ENCODE measurements at regions not wholly inside any gene's neighbourhood (a gene's known extent, or its start where the extent isn't known, plus 50 kb on each side); places are given as distances from the start of the nearest gene placed in this dataset.

DNA sequence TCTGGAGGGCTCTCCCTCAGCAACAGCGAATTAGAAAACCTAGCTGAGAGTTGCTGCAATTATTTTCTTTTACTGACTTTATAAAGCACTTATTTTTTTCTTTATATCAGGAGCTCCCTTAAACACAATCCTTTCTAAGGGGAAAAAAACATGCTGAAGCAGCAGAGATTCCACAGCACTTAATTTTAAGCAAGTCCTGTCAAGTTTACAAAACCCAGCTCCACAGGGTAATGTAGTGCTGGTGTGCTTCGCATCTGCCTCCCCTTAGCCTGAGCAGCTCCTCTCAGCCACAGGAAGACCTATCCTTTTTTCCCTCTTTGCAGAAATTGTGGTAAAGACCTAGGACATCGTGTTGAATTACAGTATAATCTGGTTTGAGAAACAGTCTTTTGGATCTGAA is 208.1 kb upstream of the SYNDIG1 start:
- DNase-seq (ENCODE audit: low read depth in 2 of 2), result no peak

DNA sequence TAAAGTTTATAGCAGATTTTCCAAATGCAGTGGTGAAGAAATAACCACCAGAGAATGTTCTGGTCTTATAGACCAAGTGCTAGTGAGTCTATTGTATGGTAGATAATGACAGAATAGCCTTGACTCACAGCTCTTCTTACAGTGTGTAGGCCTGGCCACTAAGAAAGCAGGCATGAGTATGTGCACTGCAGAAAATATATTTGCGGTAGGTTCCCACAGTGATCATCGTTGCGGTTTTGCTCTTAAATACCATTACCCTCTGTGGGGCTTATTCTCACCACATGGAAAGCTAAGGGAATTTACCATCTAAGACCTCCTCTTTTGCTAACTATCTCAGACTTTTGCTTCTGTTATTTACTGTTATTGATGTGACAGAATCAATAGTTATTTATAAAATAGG is 212.3 kb upstream of the SYNDIG1 start:
- no peak for DNase-seq (ENCODE audit: low read depth in 2 of 2)

DNA sequence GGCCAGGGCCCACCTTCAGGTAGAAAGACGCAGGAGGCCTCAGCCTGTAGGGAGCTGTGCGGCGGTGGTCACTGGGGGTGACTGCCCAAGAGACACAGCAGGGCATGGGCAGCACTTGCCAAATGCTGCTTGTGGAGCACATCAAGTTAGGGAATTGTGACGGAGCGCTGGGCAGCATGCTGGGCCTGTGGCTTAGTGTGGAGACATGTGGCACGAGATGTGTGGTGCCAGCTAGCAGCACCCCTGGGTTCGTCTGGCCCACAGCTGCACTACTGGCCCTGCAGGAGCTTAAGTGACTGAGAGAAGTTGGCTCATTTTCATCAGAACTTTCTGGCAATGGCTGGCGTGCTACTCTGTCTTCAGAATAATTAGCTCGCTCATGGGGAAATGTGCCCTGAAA is 213.1 kb upstream of the SYNDIG1 start:
- DNase-seq (ENCODE audit: low read depth in 2 of 2), result no peak

DNA sequence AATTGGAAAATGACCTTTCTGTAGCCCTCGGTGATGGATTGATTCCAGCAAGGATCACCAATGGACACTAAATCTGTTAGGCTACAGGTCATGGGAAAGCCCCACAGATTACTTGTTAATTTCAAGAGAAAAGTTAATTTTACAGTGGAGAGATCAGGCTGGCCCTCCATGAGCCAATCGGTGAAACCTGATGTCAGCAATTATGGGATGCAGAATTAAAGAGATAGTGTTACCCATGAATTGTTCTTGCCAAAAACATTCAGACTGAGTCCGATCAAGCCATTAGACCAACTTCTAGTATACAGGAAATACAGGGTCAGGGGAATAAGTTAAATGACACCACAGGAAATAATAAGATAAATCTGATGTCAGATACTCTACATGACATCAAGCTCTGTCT is 214.9 kb upstream of the SYNDIG1 start:
- DNase-seq (ENCODE audit: low read depth in 2 of 2), result no peak

DNA sequence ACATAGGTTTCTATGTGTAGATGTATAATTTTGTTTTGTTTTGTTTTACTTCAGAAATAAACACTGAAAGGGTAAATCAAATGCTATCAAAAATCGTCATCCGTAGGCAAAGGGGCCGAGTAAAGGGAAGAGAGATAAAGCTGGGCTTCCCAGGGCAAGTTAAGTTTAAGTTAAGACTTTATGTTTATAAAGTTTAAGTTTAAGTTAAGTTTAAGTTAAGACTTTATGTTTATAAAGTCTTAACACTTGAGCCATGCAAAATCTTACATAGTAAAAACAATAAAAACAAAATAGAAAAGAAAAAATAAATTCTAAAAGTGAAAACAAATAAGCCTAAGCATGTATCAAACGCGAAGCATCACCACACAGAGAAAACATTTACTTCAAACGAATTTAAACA is 216.1 kb upstream of the SYNDIG1 start:
- DNase-seq (ENCODE audit: low read depth in 2 of 2), result no peak

DNA sequence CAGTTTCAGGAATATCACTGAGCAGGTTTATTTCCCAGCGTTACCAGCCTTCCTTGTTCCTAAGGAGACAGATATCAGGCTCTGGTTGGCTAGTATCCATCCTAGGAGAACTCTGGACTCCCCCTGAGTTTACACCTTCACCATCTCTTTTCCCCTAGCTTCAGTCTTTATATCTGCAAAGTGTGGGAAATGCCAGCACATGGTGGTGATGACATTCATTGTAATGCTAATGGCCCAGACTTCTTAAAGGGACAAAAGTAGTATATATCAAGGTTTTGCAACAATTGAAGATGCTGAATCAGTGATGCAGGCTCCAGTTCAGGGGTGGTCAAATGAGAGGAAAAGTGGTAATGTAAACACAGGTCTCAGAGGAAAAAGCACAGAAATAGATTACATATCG is 224.3 kb upstream of the SYNDIG1 start:
- DNase-seq (ENCODE audit: low read depth in 2 of 2), result no peak

DNA sequence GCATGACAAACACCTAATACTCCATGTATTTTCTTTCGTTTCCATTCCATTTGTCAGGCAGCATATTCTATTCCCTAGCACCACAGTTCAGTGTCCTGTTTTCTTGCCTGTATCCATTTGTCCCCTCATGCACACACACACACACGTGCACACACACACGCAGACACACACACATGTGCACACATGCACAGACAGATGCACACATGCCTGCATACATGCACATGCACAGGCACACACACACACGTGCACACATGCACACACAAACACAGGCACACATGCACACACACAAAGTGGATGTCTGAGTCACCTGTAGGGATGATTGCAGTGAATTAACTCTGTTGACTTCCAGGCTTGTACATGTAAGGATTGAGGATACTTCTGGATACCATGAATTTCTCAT is 226.7 kb upstream of the SYNDIG1 start:
- no peak for DNase-seq (ENCODE audit: low read depth in 2 of 2)

DNA sequence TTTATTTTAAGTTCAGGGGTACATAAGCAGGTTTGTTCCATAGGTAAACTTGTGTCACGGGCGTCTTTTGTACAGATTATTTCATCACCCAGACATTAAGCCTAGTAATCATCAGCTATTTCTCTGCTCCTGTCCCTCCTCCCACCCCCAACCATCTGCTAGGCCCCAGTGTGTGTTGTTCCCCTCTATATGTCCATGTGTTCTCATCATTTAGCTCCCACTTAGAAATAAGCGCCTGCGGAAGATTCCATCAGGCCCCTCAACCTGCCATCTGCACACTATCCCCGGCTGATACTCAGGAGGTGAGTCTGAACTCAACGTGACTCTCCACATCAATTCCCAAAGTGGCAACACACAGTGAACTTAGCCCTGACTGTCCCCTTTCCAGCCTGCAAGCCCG is 228.0 kb upstream of the SYNDIG1 start:
- DNase-seq (ENCODE audit: low read depth in 2 of 2), result no peak

DNA sequence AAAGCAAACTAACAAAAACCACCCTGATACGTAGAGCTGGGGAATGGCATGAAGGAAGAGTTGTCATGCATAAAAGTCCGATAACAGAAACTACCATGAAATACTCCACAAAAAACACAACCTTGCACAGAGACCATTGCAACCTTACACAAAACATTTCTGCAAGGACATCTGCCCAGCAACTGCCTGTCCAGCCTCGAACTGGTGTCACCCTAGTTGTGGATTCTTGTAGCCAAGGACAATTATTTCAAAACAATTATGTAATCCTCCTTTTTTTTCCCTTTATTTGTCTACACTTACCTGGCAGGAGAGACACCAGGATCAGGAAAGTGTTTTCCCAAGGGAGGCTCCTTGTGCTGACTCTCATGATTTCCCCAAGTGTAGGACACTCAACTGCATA is 232.5 kb upstream of the SYNDIG1 start:
- no peak for DNase-seq (ENCODE audit: low read depth in 2 of 2)

DNA sequence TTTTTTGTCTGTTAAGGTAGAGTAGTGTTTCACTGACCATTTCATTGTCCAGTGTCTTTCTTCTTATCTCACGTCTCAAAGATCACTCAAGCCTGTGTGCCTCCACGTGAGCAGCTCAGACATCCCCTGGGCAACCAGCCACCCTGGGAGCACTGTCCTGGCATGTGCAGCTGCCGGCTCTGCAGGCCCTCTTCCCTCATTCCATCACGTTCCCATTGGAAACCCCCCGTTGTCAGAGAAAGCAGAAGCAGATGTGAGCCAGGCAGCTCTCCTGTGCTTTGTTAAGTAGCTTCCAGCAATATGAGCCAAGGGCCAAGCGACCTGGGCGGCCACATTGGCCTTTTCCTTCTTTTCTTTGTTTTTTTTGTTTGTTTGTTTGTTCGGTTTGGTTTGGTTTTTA is 233.2 kb upstream of the SYNDIG1 start:
- DNase-seq (ENCODE audit: low read depth in 2 of 2), result no peak

DNA sequence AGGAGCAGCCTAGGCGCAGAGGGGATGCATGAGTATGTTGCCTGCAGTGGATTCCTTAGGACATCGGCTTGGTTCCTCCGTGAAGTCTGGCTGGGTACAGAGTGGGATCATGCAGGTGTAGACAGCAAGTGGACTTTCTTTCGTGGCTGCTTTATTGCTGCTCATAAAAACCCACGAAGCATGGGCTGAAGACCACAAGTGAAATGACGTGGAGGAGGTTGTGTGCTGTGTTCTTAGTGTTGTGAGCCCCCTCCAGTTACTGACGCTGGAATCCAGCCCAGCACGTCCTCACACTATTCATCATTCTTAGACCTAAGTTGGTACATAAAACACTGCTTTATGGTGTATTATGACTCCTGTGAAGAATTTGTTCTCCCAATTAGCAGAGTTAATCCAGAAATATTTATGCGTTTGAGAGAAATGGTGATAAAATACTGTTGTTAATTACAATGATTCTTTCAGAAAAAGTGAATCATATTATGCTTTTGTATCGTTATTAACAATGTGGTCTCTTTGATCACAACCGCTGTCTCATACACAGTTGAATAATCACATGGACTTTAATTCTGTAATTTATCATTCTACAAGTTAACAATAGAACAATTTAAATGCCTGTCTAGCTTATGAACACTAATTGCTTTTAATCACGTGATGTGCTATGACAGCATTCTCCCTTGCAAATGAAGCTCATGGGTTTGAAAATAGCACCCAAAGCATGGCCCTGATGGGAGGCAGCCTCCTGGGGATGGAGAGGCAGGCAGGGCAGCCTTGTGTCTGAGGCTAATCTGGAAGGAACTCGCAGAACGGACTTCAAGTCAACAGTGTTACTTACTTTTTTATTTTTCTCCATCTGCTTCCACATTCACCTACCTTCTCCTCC is 233.9 kb upstream of the SYNDIG1 start:
- no peak for DNase-seq (ENCODE audit: low read depth in 2 of 2)

DNA sequence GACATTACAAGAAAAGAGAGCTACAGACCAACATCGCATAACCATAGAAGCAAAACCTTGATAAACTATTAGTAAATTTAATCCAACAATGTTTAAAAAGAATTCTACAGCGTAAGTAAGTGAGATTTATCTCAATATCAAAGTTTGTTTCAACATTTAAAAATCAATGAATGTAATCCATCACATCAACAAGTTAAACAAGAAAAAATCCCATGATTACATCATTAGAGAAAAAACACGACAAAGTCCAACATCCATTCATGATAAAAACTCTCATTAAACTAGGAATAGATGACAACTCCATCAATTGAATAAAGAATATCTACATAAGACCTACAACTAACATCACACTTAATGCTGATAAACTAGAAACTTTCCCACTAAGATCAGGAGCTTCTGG is 239.0 kb upstream of the GGTLC1 start:
- DNase-seq (ENCODE audit: low read depth in 2 of 2), result no peak

DNA sequence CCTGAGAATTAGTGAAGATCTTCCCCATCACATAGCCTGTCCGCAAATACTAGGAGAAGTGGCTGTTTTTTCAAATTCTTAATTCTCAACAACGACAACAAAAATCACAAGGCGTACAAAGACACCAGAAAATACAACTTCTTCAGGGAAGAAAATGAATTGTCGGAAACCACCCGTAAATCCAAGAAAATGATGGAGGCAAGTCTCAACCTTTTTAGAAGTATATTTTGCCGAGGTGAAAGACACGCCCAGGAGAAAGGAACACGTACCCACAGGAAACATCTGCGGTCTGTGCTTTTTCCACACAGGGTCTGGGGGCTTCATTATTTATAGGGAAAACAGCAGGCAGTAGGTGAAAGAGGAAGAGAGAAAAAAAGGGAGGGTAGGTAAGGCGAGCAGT is 223.9 kb upstream of the GGTLC1 start:
- no peak for DNase-seq (ENCODE audit: low read depth in 2 of 2)

DNA sequence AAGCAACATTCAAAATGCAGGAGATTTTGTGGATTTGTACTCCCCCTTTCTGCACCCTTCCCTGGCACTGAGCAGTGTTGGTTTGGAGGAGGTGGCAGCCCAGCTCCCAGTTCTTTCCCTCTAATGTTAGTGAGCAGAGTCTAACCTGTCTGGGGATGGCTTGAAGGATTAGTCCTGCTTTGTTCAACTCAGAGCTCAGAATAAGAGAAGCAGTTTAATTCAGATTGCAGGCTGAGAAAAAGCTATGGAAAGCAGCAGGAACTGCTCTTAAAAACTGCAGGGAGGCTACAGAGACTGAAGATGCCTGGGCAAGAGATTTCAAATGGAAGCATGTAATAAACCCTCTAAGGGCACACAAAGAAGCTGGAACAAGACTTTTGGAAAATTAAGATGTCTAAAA is 223.4 kb upstream of the GGTLC1 start:
- DNase-seq (ENCODE audit: low read depth in 2 of 2), result no peak

DNA sequence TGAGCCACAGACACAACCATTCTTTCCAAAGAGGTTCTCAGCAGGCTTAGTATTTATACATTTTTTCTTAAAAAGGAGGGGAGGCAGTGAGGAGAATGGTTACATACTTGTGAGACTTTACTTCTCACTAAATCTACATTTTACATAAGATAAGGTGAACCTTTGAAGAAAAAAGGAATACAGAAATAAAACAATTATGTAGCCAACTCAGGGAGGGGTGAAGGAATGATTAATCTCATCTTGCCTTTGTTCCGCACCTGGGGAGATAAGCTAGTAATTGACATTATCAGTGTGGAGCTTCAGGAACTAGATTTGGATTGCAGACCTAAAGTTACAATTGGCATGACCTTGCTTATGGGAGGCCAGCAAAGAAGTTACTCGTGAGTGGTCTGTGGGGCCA is 221.8 kb upstream of the GGTLC1 start:
- DNase-seq (ENCODE audit: low read depth in 2 of 2), result no peak

DNA sequence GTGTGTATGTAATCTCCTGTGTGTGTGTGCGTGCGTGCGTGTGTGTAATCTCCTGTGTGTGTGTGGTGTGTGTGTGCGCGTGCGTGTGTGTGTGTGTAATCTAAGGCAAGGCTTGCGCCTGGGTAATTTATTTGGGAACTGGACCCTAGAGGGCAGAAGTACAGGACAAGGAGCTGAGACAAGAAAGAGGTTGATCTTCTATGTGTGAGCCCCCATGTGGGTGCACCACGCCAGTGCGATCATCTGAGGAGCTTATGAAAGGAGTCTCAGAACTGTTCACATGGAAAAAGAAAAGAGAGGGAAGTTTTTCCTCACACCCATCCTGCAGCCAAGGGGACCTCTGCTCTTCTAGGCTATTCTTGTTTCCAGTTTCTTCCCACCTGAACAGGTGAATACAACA is 220.1 kb upstream of the GGTLC1 start:
- no peak for DNase-seq (ENCODE audit: low read depth in 2 of 2)

DNA sequence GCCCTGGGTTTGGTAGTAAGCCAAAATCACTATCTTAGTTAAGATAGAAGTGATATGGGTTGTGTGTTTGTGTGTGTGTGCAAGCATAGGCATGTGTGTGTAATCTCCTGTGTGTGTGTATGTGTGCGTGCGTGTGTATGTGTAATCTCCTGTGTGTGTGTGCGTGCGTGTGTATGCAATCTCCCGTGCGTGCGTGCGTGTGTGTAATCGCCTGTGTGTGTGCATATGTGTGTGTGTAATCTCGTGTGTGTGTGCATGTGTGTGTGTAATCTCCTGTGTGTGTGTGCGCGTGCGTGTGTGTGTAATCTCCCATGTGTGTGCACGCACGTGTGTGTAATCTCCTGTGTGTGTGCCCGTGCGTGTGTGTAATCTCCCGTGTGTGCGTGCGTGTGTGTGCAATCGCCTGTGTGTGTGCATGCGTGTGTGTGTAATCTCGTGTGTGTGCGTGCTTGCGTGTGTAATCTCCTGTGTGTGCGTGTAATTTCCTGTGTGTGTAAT is 219.3 kb upstream of the GGTLC1 start:
- no peak for DNase-seq (ENCODE audit: low read depth in 2 of 2)

DNA sequence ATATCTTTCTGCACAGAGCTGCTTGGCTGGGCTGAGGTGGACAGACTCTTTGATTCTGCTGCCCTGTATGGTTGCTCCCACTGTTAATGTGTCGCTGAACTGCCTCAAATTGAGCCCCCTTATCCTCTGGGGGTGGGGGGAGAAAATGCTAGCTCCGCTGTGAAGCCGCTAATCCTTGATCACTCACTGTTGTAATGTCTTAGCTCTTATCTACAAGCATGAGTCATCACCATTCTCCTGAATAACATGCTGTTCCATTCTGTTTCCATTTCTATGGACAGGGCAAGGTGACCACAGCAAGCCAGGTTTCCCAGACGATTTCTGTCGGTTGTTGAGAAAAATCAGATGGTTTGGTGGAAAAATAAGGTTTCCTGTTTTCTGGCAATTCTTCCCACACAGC is 218.4 kb upstream of the GGTLC1 start:
- no peak for DNase-seq (ENCODE audit: low read depth in 2 of 2)

DNA sequence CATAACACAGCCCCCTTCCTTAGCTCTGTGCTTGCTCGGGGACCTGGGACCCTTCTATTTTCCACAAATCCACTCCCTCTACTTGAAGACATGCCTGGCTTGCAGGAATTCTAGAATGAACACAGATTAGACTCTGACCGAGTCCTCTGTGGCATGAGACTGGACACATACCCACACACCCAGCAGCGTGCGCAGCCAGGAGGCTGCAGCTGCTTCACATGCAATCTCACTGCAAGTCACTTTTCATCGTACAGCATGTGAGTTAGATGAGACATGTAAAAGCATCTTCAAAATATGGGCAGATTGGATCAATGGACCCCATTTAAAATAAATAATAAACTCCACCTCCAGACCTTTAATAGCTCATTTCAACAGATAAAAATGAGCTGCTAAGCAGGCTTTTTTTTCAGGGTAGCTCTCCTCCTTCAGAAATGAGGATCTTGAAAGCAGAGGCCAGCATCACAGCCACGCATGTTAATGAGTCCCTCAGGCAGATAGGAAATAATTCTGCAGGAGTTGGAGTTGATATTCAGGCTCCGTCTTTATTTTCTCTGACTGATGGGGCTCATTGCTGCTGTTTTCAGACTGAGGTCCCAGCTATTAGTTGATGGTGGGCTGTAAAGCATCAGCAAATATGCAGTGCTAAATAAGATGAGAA is 215.1 kb upstream of the GGTLC1 start:
- DNase-seq (ENCODE audit: low read depth in 2 of 2), result no peak

DNA sequence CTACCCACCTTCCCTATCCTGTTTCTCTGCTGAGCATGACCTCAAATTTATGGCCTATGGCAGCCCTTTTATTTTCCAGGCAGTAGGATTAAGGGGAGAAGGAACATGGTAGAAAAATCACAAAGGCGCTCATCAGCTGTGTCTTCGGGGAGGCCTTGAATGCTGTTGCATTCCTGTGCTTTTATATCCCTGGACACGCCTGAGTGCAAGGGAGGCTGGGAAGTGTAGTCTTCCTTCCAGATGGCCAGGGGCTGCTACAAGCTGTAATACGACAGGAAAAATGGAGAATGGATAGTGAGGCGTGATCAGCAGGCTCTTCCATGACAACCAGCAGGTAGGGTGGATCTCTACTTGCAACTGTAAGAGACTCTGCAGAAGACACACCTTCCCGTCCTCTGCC is 210.9 kb upstream of the GGTLC1 start:
- DNase-seq (ENCODE audit: low read depth in 2 of 2), result no peak

DNA sequence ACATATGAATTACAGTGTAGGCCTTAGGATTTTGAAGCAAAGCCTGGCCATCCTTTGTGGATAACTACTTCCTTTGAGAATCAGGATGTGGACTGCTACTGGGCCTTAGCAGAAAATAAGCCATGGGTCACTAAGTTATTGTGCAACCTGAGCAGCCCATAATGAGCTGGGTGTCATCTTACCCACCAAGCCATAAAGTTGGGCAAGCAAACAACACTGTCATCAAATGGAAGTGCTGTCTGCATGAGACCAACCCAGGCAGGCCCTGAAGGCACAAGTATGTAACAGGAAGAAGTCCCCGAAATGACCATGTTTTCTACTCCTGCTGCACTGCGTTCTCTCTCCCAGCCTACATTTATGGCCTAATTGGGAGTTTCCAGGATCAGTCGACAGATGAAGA is 205.6 kb upstream of the GGTLC1 start:
- DNase-seq (ENCODE audit: low read depth in 2 of 2), result no peak

DNA sequence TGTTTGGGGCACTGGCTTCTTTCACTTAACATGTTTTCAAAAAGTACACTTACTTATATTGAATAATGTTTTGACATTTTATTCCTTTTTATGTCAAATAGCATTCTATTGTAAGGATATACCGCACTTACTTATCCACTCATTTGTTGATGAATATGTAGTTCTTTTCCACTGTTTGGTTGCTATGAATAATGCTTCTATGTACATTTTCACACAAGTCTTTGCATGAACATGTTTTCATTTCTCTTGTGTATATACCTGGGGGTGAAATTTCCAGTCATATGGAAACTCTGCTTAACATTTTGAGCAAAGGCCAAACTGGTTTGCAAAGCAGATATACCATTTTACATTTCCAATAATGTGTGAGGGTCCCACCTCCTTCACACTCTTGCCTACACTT is 202.3 kb upstream of the GGTLC1 start:
- DNase-seq (ENCODE audit: low read depth in 2 of 2), result no peak

DNA sequence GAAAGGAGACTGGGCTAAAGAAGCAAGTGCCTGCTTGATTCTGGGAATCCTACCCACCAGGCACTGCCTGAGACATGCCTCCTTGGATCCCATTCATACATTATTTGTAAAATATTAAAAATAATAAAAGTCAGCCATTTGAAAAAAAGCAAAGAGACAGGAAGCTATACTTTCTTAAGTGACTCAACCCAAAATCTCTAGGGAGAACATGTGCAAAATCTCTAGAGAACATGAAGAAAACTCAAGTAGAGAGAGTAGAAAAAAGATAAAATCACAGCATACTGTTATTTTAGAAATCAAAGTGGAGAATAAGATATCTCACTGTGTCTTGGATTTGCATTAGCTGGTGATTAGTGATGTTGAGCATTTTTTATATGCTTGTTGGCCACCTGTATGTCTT is 197.2 kb upstream of the GGTLC1 start:
- no peak for DNase-seq (ENCODE audit: low read depth in 2 of 2)
